K562 (cell line): ENCODE measurements at regions not wholly inside any gene's neighbourhood (a gene's known extent, or its start where the extent isn't known, plus 50 kb on each side); places are given as distances from the start of the nearest gene placed in this dataset.

Experiments used
- CCAR2 ChIP-seq: fragments of 200-400 bp; formaldehyde crosslinking; IDR thresholded peaks from 2 replicates; pipeline ENCODE4 v1.6.1; 2017; ENCODE audit warnings: mild to moderate bottlenecking, low read depth, low read length
- CEBPZ ChIP-seq: fragments of 150-350 bp; IDR thresholded peaks from 2 replicates; pipeline ENCODE4 v1.6.1; 2014; ENCODE audit warnings: low read depth, mild to moderate bottlenecking, low read length, borderline replicate concordance
- EP300 ChIP-seq: IDR thresholded peaks from 2 replicates; pipeline ENCODE4 v1.6.1; 2012; ENCODE audit warnings: low read length, improper control_type of control experiment
- EZH2 ChIP-seq: IDR thresholded peaks from 2 replicates; pipeline ENCODE4 v1.6.1; 2012; ENCODE audit warnings: low read depth, mild to moderate bottlenecking, inconsistent platforms, low read length, borderline replicate concordance
- JUN ChIP-seq, 2 experiments: sonication (generic) in 1 of 2; formaldehyde crosslinking in 1 of 2; IDR thresholded peaks; 2 replicates each; pipeline versions ENCODE4 v1.6.1 to v1.8.0; 2012 to 2022; ENCODE audit warnings: borderline replicate concordance in 2 of 2, mild to moderate bottlenecking in 2 of 2, improper control_type of control experiment in 1 of 2, low read depth in 1 of 2, low read length in 1 of 2, missing genetic modification reagents in 1 of 2
- POLR2A ChIP-seq: fragments of 450-650 bp; conservative IDR thresholded peaks from 2 replicates; pipeline ENCODE4 v1.6.1; 2016
- POLR2AphosphoS5 ChIP-seq: IDR thresholded peaks from 2 replicates; pipeline ENCODE4 v1.6.1; 2011; ENCODE audit warnings: mild to moderate bottlenecking, low read depth, low read length, moderate library complexity; ENCODE audit not compliant: control insufficient read depth, insufficient read depth
- PRPF4 ChIP-seq: fragments of 200-400 bp; formaldehyde crosslinking; IDR thresholded peaks from one replicate; pipeline ENCODE4 v1.6.1; 2017; ENCODE audit warnings: low read length, low read depth, mild to moderate bottlenecking; ENCODE audit not compliant: insufficient read depth, poor library complexity, severe bottlenecking
- SMAD3 ChIP-seq: fragments of 450-650 bp; formaldehyde crosslinking; conservative IDR thresholded peaks from 2 replicates; pipeline ENCODE4 v1.4.0; 2020; ENCODE audit warnings: mild to moderate bottlenecking
- TCF7 ChIP-seq: sonication (generic); IDR thresholded peaks from 2 replicates; pipeline ENCODE4 v1.6.1; 2016; ENCODE audit warnings: antibody characterized with exemption, borderline replicate concordance
- ZNF239 ChIP-seq: fragments of 250-450 bp; sonication (Bioruptor Pico); IDR thresholded peaks from 2 replicates; pipeline ENCODE4 v1.4.0; 2020; ENCODE audit warnings: mild to moderate bottlenecking
- TF ChIP-seq, protein P1 (sequence below): sonication (generic); formaldehyde crosslinking; IDR thresholded peaks from 2 replicates; pipeline ENCODE4 v1.8.1; 2023; ENCODE audit warnings: mild to moderate bottlenecking, missing genetic modification reagents
- TF ChIP-seq, protein P2 (sequence below), 3 experiments: IDR thresholded peaks in 2 of 3; conservative IDR thresholded peaks in 1 of 3; 2 replicates each; pipeline ENCODE4 v1.5.1; 2011 to 2012; ENCODE audit warnings: low read length in 3 of 3, mild to moderate bottlenecking in 3 of 3, control low read depth in 2 of 3, improper control_type of control experiment in 1 of 3, inconsistent platforms in 1 of 3, low read depth in 1 of 3, mixed read lengths in 1 of 3, moderate library complexity in 1 of 3; ENCODE audit not compliant: insufficient read depth in 2 of 3
- TF ChIP-seq, protein P3 (sequence below): fragments of 250-450 bp; sonication (Bioruptor Pico); IDR thresholded peaks from 2 replicates; pipeline ENCODE4 v1.5.0; 2022; ENCODE audit warnings: mild to moderate bottlenecking

DNA sequence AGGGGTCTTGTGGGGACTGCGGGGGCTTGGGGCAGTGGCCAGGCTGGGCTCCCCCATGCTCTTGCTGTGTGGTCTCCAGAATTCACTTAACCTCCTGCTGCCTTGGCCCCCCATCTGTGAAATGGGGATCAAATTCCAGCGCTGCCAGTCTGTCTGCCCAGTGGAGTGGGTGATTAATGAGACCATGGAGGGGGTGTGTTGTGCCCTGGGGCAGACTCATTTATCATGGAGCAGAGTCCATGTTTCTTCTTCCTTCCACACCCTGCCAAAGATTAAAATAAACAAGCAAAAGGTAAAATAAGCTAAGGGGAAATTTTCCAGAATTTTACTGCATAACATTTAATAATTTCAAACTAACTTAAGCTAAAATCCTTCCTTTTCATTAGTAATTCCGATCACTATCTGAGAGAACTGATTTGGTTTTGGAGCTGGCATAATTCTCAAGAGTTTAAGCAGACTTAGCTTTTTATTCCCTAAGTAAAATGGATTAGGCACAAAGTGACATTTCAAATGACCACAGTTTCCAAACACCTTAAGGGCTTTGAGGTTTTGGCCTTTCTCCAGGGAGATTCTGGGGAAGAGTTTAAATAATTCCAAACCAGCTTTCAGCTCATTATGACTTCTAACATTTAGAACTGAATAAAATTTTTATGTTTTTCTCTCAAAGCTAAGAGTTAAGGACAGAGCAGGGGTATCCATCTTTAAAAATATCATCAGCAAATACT lies 211.9 kb downstream of the CXCL12 start:
- TF ChIP-seq, protein P1, sequence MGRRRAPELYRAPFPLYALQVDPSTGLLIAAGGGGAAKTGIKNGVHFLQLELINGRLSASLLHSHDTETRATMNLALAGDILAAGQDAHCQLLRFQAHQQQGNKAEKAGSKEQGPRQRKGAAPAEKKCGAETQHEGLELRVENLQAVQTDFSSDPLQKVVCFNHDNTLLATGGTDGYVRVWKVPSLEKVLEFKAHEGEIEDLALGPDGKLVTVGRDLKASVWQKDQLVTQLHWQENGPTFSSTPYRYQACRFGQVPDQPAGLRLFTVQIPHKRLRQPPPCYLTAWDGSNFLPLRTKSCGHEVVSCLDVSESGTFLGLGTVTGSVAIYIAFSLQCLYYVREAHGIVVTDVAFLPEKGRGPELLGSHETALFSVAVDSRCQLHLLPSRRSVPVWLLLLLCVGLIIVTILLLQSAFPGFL (CRISPR knock-in tag) = no peak
- TF ChIP-seq CCAR2 (no peak), JUN (IDR thresholded peaks at IDR 0.05; ENCODE audit: borderline replicate concordance, low read depth, low read length) (no peak), JUN (CRISPR knock-in tag; IDR thresholded peaks at IDR 0.05; ENCODE audit: borderline replicate concordance) (no peak), POLR2AphosphoS5 (no peak), POLR2A (no peak), PRPF4 (no peak), ZNF239 (CRISPR knock-in tag) (no peak), TCF7 (no peak), EZH2 (no peak), EP300 (no peak), SMAD3 (CRISPR knock-in tag) (no peak), CEBPZ (no peak)
- TF ChIP-seq, protein P2, sequence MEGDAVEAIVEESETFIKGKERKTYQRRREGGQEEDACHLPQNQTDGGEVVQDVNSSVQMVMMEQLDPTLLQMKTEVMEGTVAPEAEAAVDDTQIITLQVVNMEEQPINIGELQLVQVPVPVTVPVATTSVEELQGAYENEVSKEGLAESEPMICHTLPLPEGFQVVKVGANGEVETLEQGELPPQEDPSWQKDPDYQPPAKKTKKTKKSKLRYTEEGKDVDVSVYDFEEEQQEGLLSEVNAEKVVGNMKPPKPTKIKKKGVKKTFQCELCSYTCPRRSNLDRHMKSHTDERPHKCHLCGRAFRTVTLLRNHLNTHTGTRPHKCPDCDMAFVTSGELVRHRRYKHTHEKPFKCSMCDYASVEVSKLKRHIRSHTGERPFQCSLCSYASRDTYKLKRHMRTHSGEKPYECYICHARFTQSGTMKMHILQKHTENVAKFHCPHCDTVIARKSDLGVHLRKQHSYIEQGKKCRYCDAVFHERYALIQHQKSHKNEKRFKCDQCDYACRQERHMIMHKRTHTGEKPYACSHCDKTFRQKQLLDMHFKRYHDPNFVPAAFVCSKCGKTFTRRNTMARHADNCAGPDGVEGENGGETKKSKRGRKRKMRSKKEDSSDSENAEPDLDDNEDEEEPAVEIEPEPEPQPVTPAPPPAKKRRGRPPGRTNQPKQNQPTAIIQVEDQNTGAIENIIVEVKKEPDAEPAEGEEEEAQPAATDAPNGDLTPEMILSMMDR (IDR thresholded peaks at IDR 0.05 in 2 of 3, conservative IDR thresholded peaks at IDR 0.05 in 1 of 3; ENCODE audit: insufficient read depth in 2 of 3, low read depth in 1 of 3, low read length in 3 of 3) = no peak
- TF ChIP-seq, protein P3, sequence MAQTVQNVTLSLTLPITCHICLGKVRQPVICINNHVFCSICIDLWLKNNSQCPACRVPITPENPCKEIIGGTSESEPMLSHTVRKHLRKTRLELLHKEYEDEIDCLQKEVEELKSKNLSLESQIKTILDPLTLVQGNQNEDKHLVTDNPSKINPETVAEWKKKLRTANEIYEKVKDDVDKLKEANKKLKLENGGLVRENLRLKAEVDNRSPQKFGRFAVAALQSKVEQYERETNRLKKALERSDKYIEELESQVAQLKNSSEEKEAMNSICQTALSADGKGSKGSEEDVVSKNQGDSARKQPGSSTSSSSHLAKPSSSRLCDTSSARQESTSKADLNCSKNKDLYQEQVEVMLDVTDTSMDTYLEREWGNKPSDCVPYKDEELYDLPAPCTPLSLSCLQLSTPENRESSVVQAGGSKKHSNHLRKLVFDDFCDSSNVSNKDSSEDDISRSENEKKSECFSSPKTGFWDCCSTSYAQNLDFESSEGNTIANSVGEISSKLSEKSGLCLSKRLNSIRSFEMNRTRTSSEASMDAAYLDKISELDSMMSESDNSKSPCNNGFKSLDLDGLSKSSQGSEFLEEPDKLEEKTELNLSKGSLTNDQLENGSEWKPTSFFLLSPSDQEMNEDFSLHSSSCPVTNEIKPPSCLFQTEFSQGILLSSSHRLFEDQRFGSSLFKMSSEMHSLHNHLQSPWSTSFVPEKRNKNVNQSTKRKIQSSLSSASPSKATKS = no peak
